BLaER1 treated with 17β-estradiol and CSF1 and Interleukin-3, amounts not matched to agents 10 nM and 100 nM (cell line): ENCODE measurements at regions not wholly inside any gene's neighbourhood (a gene's known extent, or its start where the extent isn't known, plus 50 kb on each side); places are given as distances from the start of the nearest gene placed in this dataset.

ENCODE experiments used
- H3K27ac ChIP-seq, 11 experiments: shearing (Covaris generic); formaldehyde crosslinking; 2 replicates each; pipeline ENCODE4 v1.8.1; 2022
- H3K27me3 ChIP-seq, 11 experiments: shearing (Covaris generic); formaldehyde crosslinking; 2 replicates each; pipeline ENCODE4 v1.8.1; 2022
- H3K36me3 ChIP-seq, 11 experiments: shearing (Covaris generic); formaldehyde crosslinking; 2 replicates each; pipeline ENCODE4 v1.8.1; 2022
- H3K4me1 ChIP-seq, 10 experiments: shearing (Covaris generic); formaldehyde crosslinking; 2 replicates each; pipeline ENCODE4 v1.8.1; 2022
- H3K4me2 ChIP-seq, 11 experiments: shearing (Covaris generic); formaldehyde crosslinking; 2 replicates each; pipeline ENCODE4 v1.8.1; 2022
- H3K4me3 ChIP-seq, 10 experiments: shearing (Covaris generic); formaldehyde crosslinking; 2 replicates each; pipeline ENCODE4 v1.8.1; 2022
- H3K9ac ChIP-seq, 11 experiments: shearing (Covaris generic); formaldehyde crosslinking; 2 replicates each; pipeline ENCODE4 v1.8.1; 2022
- H3K9me3 ChIP-seq, 11 experiments: shearing (Covaris generic); formaldehyde crosslinking; replicated peaks in 1 of 11; 2 replicates each; pipeline ENCODE4 v1.8.1; 2022
- H4K20me1 ChIP-seq, 11 experiments: shearing (Covaris generic); formaldehyde crosslinking; 2 replicates each; pipeline ENCODE4 v1.8.1; 2022
- Cebpa-rat ChIP-seq, 11 experiments: shearing (Covaris generic); IDR thresholded peaks; 2 replicates each; pipeline ENCODE4 v1.8.1; 2022

GRCh38 chr2:120877409-120877808 is 141.7 kb downstream of the GLI2 start:
- TF ChIP-seq Cebpa-rat (IDR thresholded peaks at IDR 0.05), result no peak
- Histone ChIP-seq H3K4me2 (no peak overlapping the region), H3K27me3 (no peaks in the 10 kb centered on the region), H3K4me3 (no peak overlapping the region), H3K9ac (no peak overlapping the region), H3K27ac (no peak overlapping the region), H3K9me3 (no peaks in the 10 kb centered on the region), H4K20me1 (no peaks in the 10 kb centered on the region; a peak in 2 of 22 replicates), H3K4me1 (peaks cover 0 to 18% (median 8%) of the 10 kb centered on the region in 10 experiments; a peak in 11 of 20 replicates), H3K36me3 (no peaks in the 10 kb centered on the region)

- Histone ChIP-seq H3K36me3 (no peaks in the 10 kb centered on the region), H3K27ac (no peak overlapping the region), H3K9me3 (no peaks in the 10 kb centered on the region), H3K27me3 (no peaks in the 10 kb centered on the region), H3K4me1 (peaks cover 0 to 22% (median 9%) of the 10 kb centered on the region in 10 experiments; a peak in 13 of 20 replicates), H4K20me1 (no peaks in the 10 kb centered on the region; a peak in 1 of 22 replicates), H3K4me3 (no peak overlapping the region), H3K9ac (no peak overlapping the region), H3K4me2 (peak overlapping the region in 1 of 11 experiments; percentile 19; a peak in 2 of 22 replicates)
- TF ChIP-seq Cebpa-rat (IDR thresholded peaks at IDR 0.05), result no peak
Observed at GRCh38 chr2:120878970-120879369, 143.3 kb downstream of the GLI2 start.

GRCh38 chr2:120879431-120880295 is 144.0 kb downstream of the GLI2 start:
- no peak for TF ChIP-seq Cebpa-rat (IDR thresholded peaks at IDR 0.05)
- Histone ChIP-seq H3K9me3 (no peaks in the 10 kb centered on the region), H4K20me1 (no peaks in the 10 kb centered on the region; a peak in 1 of 22 replicates), H3K4me3 (no peak overlapping the region), H3K4me1 (peaks cover 0 to 29% (median 16%) of the 10 kb centered on the region in 10 experiments; a peak in 16 of 20 replicates), H3K27ac (no peak overlapping the region), H3K4me2 (peak overlapping the region in 6 of 11 experiments; percentile 8 to 49 (median 40); a peak in 11 of 22 replicates), H3K36me3 (no peaks in the 10 kb centered on the region), H3K27me3 (no peaks in the 10 kb centered on the region), H3K9ac (no peak overlapping the region)

- Histone ChIP-seq H3K4me1 (peaks cover 4 to 36% (median 23%) of the 10 kb centered on the region in 10 experiments; a peak in 18 of 20 replicates), H3K27me3 (no peaks in the 10 kb centered on the region), H3K9ac (no peak overlapping the region), H4K20me1 (no peaks in the 10 kb centered on the region; a peak in 1 of 22 replicates), H3K27ac (no peak overlapping the region), H3K9me3 (no peaks in the 10 kb centered on the region), H3K4me2 (peak overlapping the region in 7 of 11 experiments; percentile 4 to 49 (median 36); a peak in 12 of 22 replicates), H3K36me3 (no peaks in the 10 kb centered on the region), H3K4me3 (no peak overlapping the region)
- TF ChIP-seq Cebpa-rat (IDR thresholded peaks at IDR 0.05), result no peak
Observed at GRCh38 chr2:120880381-120880780, 144.7 kb downstream of the GLI2 start.

GRCh38 chr2:120881981-120882788 is 146.5 kb downstream of the GLI2 start:
- Histone ChIP-seq H3K27ac (no peak overlapping the region), H3K4me3 (no peak overlapping the region), H4K20me1 (no peaks in the 10 kb centered on the region; a peak in 1 of 22 replicates), H3K27me3 (no peaks in the 10 kb centered on the region), H3K4me1 (peaks cover 6 to 54% (median 40%) of the 10 kb centered on the region in 10 experiments; a peak in 18 of 20 replicates), H3K4me2 (no peak overlapping the region), H3K9me3 (no peaks in the 10 kb centered on the region), H3K36me3 (no peaks in the 10 kb centered on the region), H3K9ac (no peak overlapping the region)
- no peak for TF ChIP-seq Cebpa-rat (IDR thresholded peaks at IDR 0.05)

- Histone ChIP-seq H3K4me2 (peak overlapping the region in 8 of 11 experiments; percentile 50 to 82 (median 73); a peak in 11 of 22 replicates), H4K20me1 (no peaks in the 10 kb centered on the region; a peak in 1 of 22 replicates)
- TF ChIP-seq Cebpa-rat (IDR thresholded peaks at IDR 0.05), result no peak
Observed at GRCh38 chr2:120883607-120884440, 148.2 kb downstream of the GLI2 start.

GRCh38 chr2:120884472-120885290 is 149.0 kb downstream of the GLI2 start:
- H4K20me1 ChIP-seq, result no peaks in the 10 kb centered on the region; a peak in 1 of 22 replicates
- no peaks in the 10 kb centered on the region for H3K36me3 ChIP-seq
- TF ChIP-seq Cebpa-rat (IDR thresholded peaks at IDR 0.05), result no peak
- peak overlapping the region in 1 of 11 experiments; percentile 19; a peak in 3 of 22 replicates for H3K9ac ChIP-seq
- no peaks in the 10 kb centered on the region for H3K27me3 ChIP-seq
- peak overlapping the region; percentile 28 to 82 (median 62); a peak in 21 of 22 replicates for H3K4me2 ChIP-seq
- H3K9me3 ChIP-seq, result no peaks in the 10 kb centered on the region
- H3K27ac ChIP-seq, result peak overlapping the region in 1 of 11 experiments; percentile 43; a peak in 1 of 22 replicates
- H3K4me1 ChIP-seq, result peaks cover 6 to 56% (median 38%) of the 10 kb centered on the region in 10 experiments; a peak in 18 of 20 replicates
- H3K4me3 ChIP-seq, result no peak overlapping the region

More at GRCh38 chr2:120883607-120884440, 148.2 kb downstream of the GLI2 start:
- no peaks in the 10 kb centered on the region for H3K27me3 ChIP-seq
- H3K9me3 ChIP-seq, result no peaks in the 10 kb centered on the region
- no peak overlapping the region for H3K27ac ChIP-seq
- H3K9ac ChIP-seq, result no peak overlapping the region
- H3K4me1 ChIP-seq, result peaks cover 6 to 58% (median 40%) of the 10 kb centered on the region in 10 experiments; a peak in 18 of 20 replicates
- H3K36me3 ChIP-seq, result no peaks in the 10 kb centered on the region
- H3K4me3 ChIP-seq, result no peak overlapping the region
